ENCODE measurements at regions not wholly inside any gene's neighbourhood (a gene's known extent, or its start where the extent isn't known, plus 50 kb on each side); places are given as distances from the start of the nearest gene placed in this dataset.

DNA sequence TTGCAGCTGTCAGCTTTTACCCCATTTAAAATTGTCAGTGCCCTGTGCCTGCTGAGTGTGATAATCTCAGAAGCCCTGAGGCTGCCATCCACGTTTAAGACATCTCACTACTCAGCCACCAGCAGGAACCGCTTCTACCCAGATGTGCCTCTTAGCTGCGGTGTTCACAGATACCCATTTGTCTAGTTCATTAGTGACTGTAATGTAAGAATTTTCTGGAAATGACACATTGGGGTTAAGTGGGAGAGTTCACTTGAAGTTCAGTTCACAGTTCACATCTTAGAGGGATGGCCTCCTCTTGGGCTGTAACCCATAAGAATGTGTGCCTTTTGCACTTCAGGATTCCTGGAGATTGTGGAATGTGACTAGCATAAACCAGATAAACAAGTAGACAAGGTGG is 477.7 kb downstream of the BTBD3 start:
- no peak for DNase-seq

DNA sequence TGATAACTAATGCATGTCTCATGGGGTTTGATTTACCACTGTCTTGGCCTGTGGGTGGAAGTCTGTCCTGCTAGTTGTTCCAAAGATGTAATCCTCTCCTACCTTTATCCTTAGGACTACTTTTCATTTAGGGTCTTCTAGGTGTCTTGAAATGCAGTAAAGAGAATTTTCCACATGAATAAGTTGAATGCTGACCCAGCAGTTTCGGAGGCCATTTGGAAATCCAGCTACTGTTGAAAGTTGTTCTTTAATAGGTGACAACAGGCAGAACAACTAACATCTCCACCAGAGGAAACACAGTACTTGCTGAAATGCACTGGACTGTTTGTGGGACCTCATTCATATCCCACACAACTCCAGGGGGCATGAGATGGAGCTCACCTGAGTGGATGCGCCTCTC is 478.1 kb downstream of the BTBD3 start:
- no peak for DNase-seq

DNA sequence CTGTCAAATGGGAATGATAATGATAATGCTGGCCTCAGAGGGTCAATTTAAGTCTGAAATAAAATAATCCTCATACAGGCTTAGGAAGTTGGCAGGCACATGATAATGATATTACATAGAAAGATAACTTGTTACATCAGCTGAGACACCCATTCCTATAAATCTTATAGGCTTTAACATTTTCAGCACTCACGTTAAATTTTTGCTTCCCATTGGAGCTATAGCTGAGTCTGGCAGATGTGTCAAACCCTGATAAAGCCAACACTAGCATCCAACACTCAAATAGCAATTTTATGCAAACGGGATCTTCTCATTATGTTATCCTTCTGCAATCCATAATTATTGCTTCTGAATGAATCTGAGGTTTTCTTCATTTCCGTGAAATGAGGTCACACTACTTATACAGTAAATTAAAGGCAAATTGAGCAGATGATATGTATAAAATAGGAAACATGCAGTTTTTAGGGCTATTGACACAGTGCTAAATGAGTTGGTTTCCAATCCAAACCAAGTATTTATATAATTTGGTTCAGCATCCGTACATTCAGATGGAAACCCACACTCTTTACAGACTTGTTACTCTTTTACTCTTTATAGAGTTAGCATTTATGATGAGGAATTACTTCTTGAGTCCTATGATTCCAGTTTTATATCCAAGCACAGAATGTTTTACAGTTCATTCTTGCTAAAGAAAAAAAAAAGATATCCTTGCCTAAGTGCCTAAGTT is 481.6 kb downstream of the BTBD3 start:
- no peak for DNase-seq

DNA sequence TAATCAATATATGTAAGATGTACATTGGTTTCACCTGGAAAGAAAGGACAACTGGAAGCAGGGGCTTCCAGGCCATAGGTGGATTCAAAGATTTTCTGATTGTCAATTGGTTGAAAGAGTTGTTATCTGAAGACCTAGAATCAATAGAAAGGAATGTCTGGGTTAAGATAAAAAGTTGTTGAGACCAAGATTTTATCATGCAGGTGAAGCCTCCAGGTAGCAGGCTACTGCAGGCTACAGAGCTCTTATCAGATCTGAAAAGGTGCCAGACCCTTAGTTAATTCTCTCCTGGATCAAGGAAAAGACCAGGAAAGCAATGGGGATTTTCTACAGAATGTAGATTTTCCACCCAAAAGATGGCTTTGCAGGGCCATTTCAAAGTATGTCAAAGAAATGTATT is 487.2 kb downstream of the BTBD3 start:
- no peak for DNase-seq

DNA sequence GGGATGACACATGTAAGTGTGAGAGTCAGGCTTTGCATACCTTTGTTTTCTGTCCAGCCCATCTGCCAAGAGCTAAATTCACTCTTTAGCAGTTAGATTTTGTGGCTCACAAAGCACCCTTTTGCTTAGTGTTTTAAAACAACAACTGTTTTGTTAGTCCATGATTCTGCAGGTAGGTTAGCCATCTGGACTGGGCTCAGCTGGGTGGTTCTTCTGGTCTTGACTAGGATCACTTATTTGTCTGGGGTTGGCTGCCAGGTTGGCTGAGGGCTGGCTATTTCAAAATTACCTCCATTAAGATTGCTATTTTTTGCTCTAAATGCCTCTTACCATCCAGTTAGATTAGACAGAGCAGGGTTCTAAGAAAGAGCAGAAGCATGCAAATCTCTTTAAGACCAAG is 489.3 kb downstream of the BTBD3 start:
- DNase-seq: no peak

DNA sequence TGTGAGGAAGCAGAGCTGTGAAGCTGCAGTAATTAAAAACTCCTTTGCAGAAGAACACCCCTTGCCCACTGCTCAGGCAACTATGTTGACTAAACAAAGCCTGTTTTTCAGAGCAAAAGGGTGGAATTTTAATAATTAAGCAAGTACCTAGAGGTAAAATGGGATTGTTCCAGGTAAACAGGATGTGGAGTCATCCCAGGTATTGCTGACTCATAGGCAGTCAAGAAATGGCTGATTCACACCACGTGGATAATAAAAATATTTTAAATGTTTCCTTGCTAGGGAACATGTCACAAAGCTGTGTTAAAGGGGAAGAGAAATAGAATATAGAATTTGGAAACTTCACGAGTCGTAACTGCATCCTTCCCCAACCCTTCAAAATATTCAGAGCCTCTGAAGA is 491.8 kb downstream of the BTBD3 start:
- no peak for DNase-seq

DNA sequence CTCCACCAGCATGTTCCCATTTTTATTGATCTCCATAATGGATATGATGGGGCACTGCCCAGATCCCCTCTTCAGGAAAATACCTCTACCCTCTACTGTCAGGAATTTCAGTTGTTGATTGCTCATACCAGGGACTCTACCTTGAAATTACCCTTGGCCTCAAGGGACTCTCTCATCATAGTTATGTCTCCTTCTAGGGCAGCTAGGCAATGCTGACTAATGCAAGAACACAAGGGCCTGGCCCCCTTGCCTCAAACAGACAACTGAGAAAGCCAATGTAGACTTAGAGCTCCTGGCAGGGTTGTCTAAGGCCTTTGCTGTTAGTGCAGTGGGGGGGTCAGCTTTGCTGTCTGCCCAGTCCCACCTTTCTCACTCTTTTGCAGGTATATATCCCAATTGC is 493.1 kb downstream of the BTBD3 start:
- DNase-seq: no peak

DNA sequence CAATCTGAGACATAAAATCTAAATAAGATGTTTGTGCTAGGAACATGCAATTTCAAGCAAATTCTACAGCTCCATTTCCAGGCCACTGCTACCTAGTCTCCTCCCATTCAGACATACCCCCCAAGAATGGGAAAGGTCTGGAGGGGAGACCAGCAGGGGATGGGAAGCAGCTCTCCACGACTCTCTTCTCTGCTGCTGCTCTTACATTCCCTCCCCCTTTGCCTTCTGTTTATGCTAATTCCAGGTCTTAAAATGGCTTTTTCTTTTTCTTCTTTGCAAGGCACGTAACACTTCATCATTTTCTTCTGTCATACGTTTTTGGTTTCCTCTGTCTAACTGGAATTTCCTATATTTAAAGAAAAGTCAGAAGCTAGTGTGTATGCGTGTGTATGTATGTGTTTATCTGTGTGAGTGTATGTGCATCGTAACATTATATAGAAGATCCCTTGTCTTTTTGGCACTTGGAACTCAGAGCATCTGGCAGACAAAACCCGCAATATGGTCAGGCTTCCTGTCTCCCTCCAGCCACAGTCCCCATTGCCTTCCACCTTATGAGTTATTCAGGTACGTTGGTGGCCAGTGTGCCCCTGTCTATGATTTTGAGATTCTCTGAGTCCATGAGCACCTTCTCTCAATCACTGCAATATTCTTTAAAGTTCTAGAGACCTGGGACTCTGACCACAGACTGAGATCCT is 493.7 kb downstream of the BTBD3 start:
- no peak for DNase-seq

DNA sequence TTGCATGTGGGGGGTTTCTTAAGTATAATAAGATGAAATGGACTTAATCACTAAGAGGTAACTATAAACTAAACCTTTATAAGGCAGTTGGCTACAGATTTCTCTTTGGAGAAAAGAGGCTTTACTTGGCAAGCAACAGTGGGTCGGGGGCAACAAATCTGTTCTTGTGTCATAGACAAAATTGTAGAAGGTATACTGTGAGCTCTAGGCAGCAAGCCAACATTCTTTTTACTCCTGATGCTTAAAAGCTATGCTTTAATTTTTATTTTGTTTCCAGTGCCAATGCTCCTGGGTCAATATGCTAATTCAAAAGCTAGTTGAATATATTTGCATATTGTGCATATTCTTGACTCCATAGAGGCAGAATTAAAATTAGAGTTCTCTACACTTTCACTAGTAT is 495.4 kb downstream of the BTBD3 start:
- no peak for DNase-seq

DNA sequence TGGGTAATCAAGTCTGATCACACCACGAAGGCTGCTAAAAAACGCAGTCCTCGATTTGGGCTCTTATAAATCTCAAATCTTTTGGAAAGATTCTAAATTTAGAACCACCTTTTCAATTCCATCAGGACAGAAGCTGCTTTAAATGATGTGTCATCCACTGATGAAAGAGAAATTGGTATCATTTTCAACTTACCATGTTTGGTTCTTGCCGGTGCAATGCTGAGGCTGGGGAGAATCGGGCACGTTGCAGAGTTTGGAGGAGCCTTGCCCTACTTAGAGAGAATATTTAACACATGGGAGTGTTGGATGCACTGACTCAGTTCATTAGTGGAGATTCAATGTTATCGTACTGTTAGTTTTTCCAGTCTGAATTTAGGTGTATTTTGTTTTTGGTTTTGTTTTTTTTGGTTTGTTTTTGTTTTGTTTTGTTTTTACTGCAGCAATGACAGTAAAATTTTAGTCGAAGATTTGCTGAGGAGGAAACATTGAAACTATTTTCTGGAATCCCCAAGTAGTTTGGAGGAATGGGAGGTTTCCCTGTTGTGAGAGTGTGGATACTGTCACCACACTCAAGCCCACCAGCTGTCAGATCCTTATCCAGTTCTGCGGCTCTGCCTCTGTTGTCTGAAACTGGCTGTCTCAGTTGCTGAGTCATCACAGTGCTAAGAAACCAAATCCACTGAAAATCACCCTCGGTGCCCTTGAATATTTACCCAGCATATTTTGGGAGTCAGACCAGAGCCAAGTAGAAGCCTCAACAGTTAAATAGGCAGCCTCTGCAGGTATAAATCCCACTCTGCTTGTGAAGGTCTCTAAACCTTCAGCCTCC is 497.0 kb downstream of the BTBD3 start:
- no peak for DNase-seq

DNA sequence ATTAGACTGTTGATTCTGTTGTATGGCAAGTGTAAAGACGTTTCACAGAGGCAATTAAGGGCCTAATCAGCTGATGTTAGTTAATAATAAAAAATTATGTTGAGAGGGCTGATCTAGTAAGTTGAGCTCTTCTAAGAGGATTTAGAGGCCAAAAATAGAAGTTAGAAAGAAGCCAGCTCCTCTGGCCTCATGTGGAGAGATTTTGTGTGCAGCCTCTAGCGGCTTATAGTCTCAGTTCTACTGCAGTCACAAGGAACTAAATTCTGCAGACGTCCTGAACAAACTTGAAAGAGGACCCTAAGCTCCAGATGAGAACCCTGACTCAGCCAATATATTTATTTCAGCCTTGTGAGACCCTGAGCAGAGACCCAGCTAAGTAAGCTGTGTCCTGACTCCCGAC is 498.6 kb downstream of the BTBD3 start:
- DNase-seq: no peak

DNA sequence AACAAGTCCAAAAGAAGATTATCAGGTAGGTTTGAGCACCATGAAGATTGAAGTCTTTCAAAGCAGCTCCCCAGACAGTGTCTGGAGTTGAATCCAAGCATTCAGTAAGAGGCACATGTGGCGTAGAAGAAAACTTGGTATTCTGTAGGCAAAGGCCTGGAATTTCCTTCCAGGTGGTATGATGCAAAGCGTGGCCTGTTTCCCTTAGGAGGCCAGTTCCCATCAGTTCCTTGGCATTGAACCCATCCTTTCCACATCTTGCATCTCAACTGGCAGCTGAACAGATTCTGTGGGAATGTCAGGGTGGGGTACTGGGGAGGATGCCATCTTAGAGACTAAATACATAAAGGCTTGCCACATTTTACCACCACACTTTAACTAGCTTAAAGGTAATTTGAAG is 516.0 kb downstream of the BTBD3 start:
- no peak for DNase-seq

DNA sequence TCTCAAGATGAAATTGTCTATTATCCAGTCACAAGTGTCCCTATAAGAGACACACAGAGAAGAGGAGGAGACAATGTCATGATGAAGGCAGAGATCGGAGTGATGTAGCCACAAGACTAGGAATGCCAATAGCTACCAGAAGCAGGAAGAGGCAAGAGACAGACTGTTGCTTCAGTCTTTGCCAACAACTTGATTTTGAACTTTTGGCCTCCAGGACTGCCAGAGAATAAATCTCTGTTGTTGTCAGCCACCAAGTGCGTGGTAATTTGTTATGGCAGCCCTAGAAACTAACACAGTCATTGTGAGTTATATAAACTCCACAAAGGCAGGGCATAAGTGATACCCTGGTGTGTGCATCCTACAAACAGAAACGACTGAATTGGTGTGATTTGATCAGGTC is 517.0 kb downstream of the BTBD3 start:
- no peak for DNase-seq

DNA sequence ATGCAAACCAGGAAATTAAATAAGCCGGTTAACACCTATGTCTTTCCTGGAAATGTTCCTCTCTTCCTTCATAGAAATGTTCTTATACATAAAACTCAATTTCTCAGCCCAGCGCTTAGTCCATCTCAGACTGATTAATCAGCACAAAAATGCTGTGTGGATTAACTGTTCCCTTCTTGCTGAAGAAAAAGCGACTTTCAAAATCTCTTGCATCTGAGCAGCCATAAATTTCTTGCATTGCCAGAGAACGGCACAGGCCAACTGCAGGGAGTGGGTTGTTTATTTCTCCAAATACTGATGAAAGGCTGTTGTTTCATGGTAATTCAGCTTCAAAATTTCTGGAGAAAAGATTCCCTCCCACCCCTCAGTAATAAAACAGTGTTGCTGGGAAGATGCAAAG is 517.6 kb downstream of the BTBD3 start:
- DNase-seq: no peak

DNA sequence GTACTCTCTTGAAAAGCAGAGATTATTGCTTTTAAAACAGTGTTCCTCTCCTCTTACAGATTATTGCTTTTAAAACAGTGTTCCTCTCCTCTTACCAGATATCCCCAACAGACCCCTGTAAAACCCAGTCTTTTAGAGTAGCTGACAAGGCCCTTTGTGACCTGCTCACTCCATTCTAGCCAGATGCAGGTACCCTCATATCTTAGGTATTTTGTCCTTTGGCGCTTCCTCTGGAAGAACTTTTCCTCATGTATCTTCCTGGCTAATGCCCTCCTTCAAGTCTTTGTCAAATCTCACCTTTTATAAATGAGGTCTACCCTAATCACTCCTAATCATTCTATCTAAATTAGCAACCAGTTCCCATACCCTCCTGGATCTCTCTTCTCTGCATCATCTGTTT is 536.0 kb downstream of the BTBD3 start:
- no peak for DNase-seq

DNA sequence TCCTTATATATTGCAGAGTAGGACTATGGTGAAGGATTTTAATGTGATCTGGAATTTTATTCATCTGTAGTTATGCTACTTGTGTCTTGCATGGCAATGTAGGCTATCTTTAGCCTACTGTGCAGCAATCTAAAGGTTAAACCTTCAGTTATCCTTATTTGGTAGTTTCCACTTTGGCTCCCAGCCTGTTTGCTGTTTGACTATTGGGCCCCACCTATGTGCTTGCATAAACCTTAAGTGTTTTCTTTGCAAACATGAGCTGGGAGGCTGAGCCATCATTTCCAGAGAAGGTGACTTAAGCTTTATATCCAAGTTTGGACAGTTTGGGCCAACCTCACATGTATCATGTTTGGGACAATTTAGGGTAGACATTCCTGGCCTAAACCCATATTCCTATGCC is 537.5 kb downstream of the BTBD3 start:
- DNase-seq: no peak

DNA sequence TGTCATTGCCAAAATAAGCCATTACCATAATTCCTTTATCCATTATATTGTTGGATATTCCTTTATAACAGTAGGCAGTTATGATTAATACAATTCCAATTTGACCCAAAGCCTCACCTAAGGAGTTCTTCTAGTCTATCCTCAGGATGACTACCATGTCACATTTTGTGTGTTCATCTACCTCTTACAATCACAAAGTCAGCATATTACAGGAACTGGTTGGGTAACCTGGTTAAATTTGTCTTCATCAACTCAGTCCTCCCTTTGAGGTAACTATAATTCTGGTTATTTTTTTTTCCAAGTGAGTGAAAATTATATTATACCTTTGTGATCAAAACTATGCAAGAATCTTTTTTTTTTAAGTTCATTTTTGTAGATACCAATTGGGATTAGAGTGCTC is 540.5 kb downstream of the BTBD3 start:
- no peak for DNase-seq

DNA sequence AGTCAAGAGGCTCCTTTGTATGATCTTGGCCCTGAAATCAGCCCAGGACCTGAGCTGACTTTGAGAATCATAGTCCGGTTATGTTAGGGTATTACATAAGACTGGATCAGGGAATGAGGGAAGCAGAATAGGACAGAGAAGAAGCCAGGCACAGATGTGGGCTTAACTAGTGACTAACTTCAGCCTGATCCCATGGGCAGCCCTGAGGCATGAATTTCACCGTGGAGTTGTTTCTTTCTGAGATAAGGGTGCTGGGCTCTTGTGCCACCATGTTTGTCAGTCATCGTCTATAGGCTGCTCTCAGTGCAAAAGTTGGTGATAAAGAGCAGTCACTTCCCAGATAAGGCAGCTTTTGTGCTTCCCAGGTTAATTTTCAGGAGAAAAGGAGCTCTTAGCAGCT is 544.7 kb upstream of the SPTLC3 start:
- DNase-seq: no peak

DNA sequence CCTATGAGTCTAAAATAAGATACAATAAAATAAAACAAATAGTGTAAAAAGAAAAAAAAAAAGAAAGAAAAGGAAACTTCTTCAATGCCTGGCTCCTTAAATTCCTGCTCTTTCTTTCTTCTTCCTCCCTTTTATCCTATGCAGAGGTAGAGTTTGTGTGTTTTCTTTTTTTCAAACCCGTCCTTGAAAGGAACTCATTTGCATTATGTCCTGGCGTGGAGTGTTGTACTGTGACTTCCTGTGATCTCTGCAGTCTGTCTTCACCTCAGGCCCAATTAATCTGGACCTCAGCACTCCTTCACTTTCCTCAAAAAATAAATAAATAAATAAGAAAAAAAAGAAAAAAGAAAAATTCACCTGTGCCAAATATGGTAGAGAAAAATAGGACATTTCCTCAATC is 541.9 kb upstream of the SPTLC3 start:
- no peak for DNase-seq

DNA sequence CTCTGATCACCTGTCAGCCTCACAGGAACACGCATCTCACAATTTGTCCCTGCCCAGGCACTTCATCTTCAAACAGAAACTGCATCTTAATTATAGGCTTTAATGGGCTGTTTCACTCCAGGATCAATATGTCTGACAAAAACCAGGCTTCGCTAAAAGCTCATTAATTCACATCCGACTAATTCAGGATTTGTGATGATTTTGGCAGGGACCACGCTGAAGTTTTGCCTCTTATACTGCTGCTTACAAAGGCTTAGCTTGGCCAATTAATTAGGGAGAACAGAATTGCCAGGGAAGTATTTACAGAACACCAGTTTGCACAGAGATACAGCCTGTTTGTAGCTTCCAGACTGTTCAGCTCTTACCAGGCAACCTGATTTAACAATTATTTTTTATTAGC is 541.0 kb upstream of the SPTLC3 start:
- DNase-seq: no peak

DNA sequence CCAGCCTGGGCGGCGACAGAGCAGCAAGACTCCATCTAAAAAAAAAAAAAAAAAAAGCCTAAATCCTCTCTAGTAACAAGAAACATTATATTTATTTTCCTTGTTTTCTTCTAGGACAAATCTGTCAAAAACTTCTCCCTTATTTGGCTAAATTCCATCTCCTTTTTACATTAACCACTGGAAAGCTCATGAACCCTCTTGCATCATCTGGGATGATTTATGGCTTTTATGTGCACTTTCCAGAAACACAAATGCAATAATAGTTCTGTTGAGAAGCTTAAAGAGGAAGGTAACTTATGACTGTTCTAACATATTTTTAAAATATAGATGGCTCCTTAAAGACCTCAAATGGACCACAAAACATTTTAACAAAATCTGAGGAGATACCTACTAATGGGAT is 526.1 kb upstream of the SPTLC3 start:
- no peak for DNase-seq

DNA sequence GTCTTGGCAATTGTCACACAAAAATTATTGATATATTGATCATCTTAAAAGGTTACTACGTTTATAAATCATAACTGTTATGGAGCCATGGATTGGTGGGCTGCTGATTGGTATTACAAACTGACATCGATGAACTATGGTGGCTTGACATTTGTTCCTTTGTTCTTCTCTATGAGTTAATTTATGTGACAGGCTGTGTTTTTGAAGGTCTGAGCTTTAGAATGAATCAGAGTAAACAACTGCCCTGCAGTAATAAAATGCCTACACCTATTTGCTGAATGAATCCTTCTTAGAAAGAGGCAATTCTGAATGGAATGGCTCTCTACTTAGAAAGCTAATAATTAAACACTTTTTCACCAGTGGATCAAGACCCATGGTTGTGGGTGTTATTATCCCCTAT is 506.3 kb upstream of the SPTLC3 start:
- no peak for DNase-seq

DNA sequence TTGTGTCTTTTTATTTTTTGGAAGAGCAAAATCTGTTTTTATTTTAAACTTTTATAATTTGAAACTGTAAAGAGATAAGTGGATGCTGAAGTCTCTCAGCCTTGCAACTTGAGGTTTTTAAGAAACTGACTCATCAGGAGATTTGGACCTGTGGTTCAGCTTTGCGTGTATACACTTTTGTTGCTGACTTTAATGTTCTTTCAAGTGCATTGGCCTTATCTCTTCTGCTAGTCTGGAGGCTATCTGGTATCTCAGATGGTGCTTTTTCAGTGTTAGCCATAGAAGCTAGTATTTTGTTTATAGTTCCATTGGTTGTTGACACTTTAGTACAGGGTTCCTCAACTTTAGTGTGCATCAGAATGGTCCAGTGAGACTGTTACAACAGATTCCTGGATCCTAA is 504.0 kb upstream of the SPTLC3 start:
- DNase-seq: no peak

DNA sequence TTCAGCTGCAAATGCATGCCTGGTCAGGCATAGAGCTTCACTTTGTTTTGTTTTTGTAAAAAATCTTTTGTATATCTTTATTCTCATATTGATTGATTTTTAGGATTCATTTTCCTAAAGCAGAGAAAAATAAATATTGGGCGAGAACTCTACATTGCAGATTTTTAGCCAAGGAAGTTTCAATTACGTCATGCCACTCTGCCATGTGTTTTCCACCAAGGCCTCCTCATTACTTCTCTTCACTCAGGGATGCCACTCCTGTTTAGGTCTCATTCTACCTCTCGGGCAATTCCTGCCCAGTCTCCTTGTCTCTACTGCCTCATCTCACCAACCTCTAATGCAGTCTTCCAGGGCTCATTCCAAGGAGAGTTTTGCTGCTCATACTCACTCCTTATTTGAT is 497.3 kb upstream of the SPTLC3 start:
- no peak for DNase-seq
